ENCODE measurements at regions not wholly inside any gene's neighbourhood (a gene's known extent, or its start where the extent isn't known, plus 50 kb on each side); places are given as distances from the start of the nearest gene placed in this dataset.

DNA sequence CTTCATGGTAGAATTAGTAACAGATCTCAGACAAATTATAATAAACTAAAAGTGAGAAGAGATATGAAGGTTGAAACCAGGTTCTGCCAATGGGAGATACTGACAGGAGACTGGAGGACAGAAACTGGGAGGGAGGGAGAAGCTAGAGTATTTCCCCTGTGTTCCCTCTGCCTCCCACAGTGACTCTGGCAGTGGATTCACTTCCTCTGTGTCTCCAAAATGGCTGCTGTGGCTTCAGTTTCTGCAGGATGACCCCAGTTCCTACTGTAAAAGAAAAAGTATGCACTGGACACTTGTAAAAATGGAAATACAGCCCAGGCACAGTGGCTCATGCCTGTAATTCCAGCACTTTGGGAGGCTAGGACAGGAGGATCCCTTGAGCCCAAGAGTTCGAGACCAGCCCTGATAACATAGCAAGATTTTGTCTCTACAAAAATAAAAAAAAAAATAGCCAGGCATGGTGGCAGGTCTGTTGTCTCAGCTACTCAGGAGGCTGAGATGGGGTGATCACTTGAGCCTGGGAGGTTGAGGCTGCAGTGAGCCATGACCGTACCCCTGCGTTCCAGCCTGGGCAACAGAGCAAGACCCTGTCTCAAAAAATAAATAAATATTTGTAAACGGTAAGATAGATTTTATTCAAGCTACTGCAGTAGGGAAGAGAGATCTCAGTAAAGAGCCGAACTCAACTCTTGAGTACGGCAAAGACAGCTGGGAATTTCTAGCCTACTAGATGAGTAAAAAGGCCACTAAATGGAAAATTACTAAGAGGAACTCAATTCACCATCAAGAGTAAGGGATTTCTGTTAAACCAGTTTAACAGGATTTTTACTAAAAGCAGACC lies 156.6 kb upstream of the TRIM24 start:
- Histone ChIP-seq H3K27ac (no peak overlapping the region), H3K27me3 (no peaks in the 10 kb centered on the region), H3K4me1 (no peaks in the 10 kb centered on the region), H3K9me3 (no peaks in the 10 kb centered on the region), H3K36me3 (no peaks in the 10 kb centered on the region), H3K4me3 (no peak overlapping the region)
- in situ Hi-C loops (cut with MboI; ENCODE audit: low sequenced_read_pairs in 4 of 4) (no loop called here), intact Hi-C loops (cut with DNase I; ENCODE audit: low total_unique reads) (no loop called here)
- TF ChIP-seq, protein P1, sequence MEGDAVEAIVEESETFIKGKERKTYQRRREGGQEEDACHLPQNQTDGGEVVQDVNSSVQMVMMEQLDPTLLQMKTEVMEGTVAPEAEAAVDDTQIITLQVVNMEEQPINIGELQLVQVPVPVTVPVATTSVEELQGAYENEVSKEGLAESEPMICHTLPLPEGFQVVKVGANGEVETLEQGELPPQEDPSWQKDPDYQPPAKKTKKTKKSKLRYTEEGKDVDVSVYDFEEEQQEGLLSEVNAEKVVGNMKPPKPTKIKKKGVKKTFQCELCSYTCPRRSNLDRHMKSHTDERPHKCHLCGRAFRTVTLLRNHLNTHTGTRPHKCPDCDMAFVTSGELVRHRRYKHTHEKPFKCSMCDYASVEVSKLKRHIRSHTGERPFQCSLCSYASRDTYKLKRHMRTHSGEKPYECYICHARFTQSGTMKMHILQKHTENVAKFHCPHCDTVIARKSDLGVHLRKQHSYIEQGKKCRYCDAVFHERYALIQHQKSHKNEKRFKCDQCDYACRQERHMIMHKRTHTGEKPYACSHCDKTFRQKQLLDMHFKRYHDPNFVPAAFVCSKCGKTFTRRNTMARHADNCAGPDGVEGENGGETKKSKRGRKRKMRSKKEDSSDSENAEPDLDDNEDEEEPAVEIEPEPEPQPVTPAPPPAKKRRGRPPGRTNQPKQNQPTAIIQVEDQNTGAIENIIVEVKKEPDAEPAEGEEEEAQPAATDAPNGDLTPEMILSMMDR (IDR thresholded peaks at IDR 0.05 in 4 of 5, conservative IDR thresholded peaks at IDR 0.05 in 1 of 5): no peak
- no peak for TF ChIP-seq POLR2A (IDR thresholded peaks at IDR 0.05)
- ATAC-seq: no peak
- DNase-seq: no peak

DNA sequence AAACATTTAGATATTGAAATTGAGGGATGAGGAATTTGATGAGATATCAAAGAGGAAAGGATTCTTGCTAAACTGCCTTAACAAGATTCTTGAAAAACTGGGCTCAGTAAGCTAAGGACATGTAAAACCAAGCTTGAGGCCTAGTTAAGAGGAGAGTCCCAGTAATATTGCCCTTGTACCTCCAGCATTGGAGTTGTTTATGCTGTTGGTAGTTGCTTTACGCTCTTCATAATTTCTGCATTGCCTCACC lies 156.1 kb upstream of the TRIM24 start:
- H3K4me3 ChIP-seq: no peak overlapping the region
- no peaks in the 10 kb centered on the region for H3K27me3 ChIP-seq
- in situ Hi-C loops (cut with MboI; ENCODE audit: low sequenced_read_pairs in 4 of 4): no loop called here
- no peaks in the 10 kb centered on the region for H3K36me3 ChIP-seq
- intact Hi-C loops (cut with DNase I; ENCODE audit: low total_unique reads): no loop called here
- H3K4me1 ChIP-seq: no peaks in the 10 kb centered on the region
- TF ChIP-seq POLR2A (IDR thresholded peaks at IDR 0.05): no peak
- TF ChIP-seq, protein P1 (IDR thresholded peaks at IDR 0.05 in 4 of 5, conservative IDR thresholded peaks at IDR 0.05 in 1 of 5): no peak
- no peak overlapping the region for H3K27ac ChIP-seq
- H3K9me3 ChIP-seq: no peaks in the 10 kb centered on the region
- DNase-seq (no peak), ATAC-seq (no peak)

DNA sequence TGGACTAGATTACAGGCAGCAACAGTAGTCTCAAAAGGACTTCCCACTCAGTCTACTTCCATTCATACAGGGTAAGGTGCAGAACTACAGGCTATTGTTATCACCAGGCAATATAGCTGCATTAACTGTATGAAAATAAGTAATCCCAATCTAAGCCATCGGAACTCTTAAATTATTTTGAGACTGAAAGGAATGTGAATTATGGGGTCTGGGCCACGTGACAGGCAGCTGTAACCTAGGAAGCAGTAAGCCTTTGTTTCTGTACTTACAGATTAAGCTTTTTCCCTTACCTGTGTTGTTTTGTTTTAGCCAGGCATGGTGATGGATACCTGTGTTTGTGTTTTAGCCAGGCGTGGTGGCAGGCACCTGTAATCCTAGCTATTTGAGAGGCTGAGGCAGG lies 152.4 kb upstream of the TRIM24 start:
- intact Hi-C loops (cut with DNase I; ENCODE audit: low total_unique reads): no loop called here
- Histone ChIP-seq H3K27ac (no peak overlapping the region), H3K27me3 (no peaks in the 10 kb centered on the region), H3K36me3 (no peaks in the 10 kb centered on the region), H3K9me3 (no peaks in the 10 kb centered on the region), H3K4me3 (no peak overlapping the region), H3K4me1 (no peaks in the 10 kb centered on the region)
- ATAC-seq (no peak), DNase-seq (no peak)
- in situ Hi-C loops (cut with MboI; ENCODE audit: low sequenced_read_pairs in 4 of 4): no loop called here
- TF ChIP-seq POLR2A (IDR thresholded peaks at IDR 0.05): no peak
- TF ChIP-seq, protein P1 (IDR thresholded peaks at IDR 0.05 in 4 of 5, conservative IDR thresholded peaks at IDR 0.05 in 1 of 5): no peak

DNA sequence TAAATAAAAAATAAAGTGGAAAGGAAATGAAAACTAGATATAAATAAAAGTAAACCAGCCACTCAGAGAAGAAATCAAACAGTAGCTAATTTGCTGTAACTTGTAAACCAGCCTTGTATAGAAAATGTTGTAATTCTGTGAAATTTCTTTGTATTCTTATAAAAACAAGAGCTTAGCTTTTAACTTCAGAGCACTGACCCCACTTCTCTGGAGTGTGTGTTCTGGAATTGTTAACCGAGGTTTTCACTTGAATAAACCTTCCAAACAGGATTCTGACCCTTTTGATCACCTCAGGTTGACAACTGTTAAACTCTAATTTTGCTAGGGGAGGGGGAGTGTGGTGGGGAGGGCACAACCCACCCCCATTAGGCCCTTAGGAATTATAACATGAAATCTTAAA lies 151.9 kb upstream of the TRIM24 start:
- intact Hi-C loops (cut with DNase I; ENCODE audit: low total_unique reads): no loop called here
- no peaks in the 10 kb centered on the region for H3K9me3 ChIP-seq
- H3K27ac ChIP-seq: no peak overlapping the region
- no peaks in the 10 kb centered on the region for H3K36me3 ChIP-seq
- no peak for ATAC-seq
- no peaks in the 10 kb centered on the region for H3K27me3 ChIP-seq
- no peak for DNase-seq
- no peaks in the 10 kb centered on the region for H3K4me1 ChIP-seq
- in situ Hi-C loops (cut with MboI; ENCODE audit: low sequenced_read_pairs in 4 of 4): no loop called here
- H3K4me3 ChIP-seq: no peak overlapping the region
- no peak for TF ChIP-seq POLR2A (IDR thresholded peaks at IDR 0.05)
- TF ChIP-seq, protein P1 (IDR thresholded peaks at IDR 0.05 in 4 of 5, conservative IDR thresholded peaks at IDR 0.05 in 1 of 5): no peak

DNA sequence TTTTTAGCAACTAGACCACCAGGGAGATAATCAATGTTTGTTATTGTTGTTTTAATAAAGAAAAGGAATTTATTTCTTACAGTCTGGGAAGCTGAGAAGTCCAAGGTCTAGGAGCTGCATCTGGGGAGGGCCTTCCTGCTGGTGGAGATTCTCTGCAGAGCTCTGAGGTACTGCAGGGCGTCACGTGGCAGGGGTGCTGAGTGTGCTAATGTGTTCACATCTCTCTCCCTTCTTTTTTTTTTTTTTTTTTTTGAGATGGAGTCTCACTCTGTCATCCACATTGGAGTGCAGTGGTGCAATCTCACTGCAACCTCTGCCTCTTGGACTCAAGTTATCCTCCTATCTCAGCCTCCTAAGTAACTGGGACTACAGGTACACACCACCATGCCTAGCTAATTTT lies 150.9 kb upstream of the TRIM24 start:
- Histone ChIP-seq H3K27ac (no peak overlapping the region), H3K9me3 (no peaks in the 10 kb centered on the region), H3K27me3 (no peaks in the 10 kb centered on the region), H3K36me3 (no peaks in the 10 kb centered on the region), H3K4me1 (no peaks in the 10 kb centered on the region), H3K4me3 (no peak overlapping the region)
- DNase-seq (no peak), ATAC-seq (no peak)
- in situ Hi-C loops (cut with MboI; ENCODE audit: low sequenced_read_pairs in 4 of 4): no loop called here
- TF ChIP-seq, protein P1 (IDR thresholded peaks at IDR 0.05 in 4 of 5, conservative IDR thresholded peaks at IDR 0.05 in 1 of 5): no peak
- no peak for TF ChIP-seq POLR2A (IDR thresholded peaks at IDR 0.05)
- intact Hi-C loops (cut with DNase I; ENCODE audit: low total_unique reads): no loop called here
